Fibroblast of upper back skin (primary cell): ENCODE measurements at regions not wholly inside any gene's neighbourhood (a gene's known extent, or its start where the extent isn't known, plus 50 kb on each side); places are given as distances from the start of the nearest gene placed in this dataset.

ENCODE experiments used
- DNase-seq: peaks from one replicate; pipeline ENCODE4 v3.0.0-alpha.2; 2013

GRCh38 chr20:57038608-57039440 lies 227.6 kb downstream of the BMP7 start:
- DNase-seq, result peak; percentile 31

- DNase-seq, result no peak
These were observed 226.0 kb downstream of the BMP7 start for GRCh38 chr20:57040466-57040865.

GRCh38 chr20:57040924-57041323 lies 225.5 kb downstream of the BMP7 start:
- DNase-seq, result peak; percentile 58

- DNase-seq, result peak; percentile 32
These were observed 223.3 kb downstream of the BMP7 start for GRCh38 chr20:57043091-57043490.

- DNase-seq, result no peak
These were observed 222.7 kb downstream of the BMP7 start for GRCh38 chr20:57043669-57044268.

GRCh38 chr20:57047281-57048026 lies 219.0 kb downstream of the BMP7 start:
- DNase-seq, result no peak

- DNase-seq, result peak; percentile 40
These were observed 218.2 kb downstream of the BMP7 start for GRCh38 chr20:57048027-57048869.

- DNase-seq, result no peak
These were observed 217.1 kb downstream of the BMP7 start for GRCh38 chr20:57049296-57049695.

GRCh38 chr20:57051096-57051495 lies 215.3 kb downstream of the BMP7 start:
- DNase-seq, result no peak

- no peak for DNase-seq
These were observed 213.4 kb downstream of the BMP7 start for GRCh38 chr20:57053067-57053466.

GRCh38 chr20:57053793-57054552 lies 212.5 kb downstream of the BMP7 start:
- no peak for DNase-seq

- no peak for DNase-seq
These were observed 211.1 kb downstream of the BMP7 start for GRCh38 chr20:57055345-57055744.

- no peak for DNase-seq
These were observed 209.8 kb downstream of the BMP7 start for GRCh38 chr20:57056651-57057050.

- no peak for DNase-seq
These were observed 207.3 kb downstream of the BMP7 start for GRCh38 chr20:57059055-57059596.

GRCh38 chr20:57060407-57061050 lies 205.9 kb downstream of the BMP7 start:
- DNase-seq, result no peak

GRCh38 chr20:57061051-57061900 lies 205.2 kb downstream of the BMP7 start:
- DNase-seq, result peak; percentile 61

- DNase-seq, result no peak
These were observed 204.2 kb downstream of the BMP7 start for GRCh38 chr20:57062241-57062640.

GRCh38 chr20:57062696-57063270 lies 203.7 kb downstream of the BMP7 start:
- DNase-seq, result no peak

- no peak for DNase-seq
These were observed 201.6 kb downstream of the BMP7 start for GRCh38 chr20:57064836-57065235.

GRCh38 chr20:57065646-57066045 lies 200.8 kb downstream of the BMP7 start:
- peak; percentile 84 for DNase-seq
